ENCODE measurements at regions not wholly inside any gene's neighbourhood (a gene's known extent, or its start where the extent isn't known, plus 50 kb on each side); places are given as distances from the start of the nearest gene placed in this dataset.

GRCh38 chr4:18980516-18981233 is 959.1 kb upstream of the LCORL start:
- Histone ChIP-seq H3F3A (ENCODE audit: control insufficient read depth, insufficient read depth) (no peaks in the 10 kb centered on the region; the same call in 1 of the 2 replicates), H3K9me2 (replicated peaks; ENCODE audit: control insufficient read depth, low read length) (no peaks in the 10 kb centered on the region), H3K79me2 (ENCODE audit: control insufficient read depth, low read length) (no peaks in the 10 kb centered on the region), H3K27me3 (ENCODE audit: control insufficient read depth, low read length) (no peaks in the 10 kb centered on the region), H3K4me2 (ENCODE audit: low read length) (peak overlapping the region; percentile 49), H3K4me1 (ENCODE audit: control insufficient read depth, low read length) (peaks cover 16% of the 10 kb centered on the region), H3K9me3 (ENCODE audit: control insufficient read depth, insufficient read depth, low read length) (no peaks in the 10 kb centered on the region), H3K36me3 (ENCODE audit: control insufficient read depth, low read length) (no peaks in the 10 kb centered on the region), H3K27ac (ENCODE audit: low read depth, low read length) (peak overlapping the region; percentile 38), H3K4me3 (ENCODE audit: low read length) (peak overlapping the region; percentile 30; the same call in 1 of the 2 replicates), H4K20me1 (ENCODE audit: control insufficient read depth, insufficient read depth, low read depth, low read length) (no peaks in the 10 kb centered on the region)
- TF ChIP-seq EZH2phosphoT487 (IDR thresholded peaks at IDR 0.05; ENCODE audit: borderline replicate concordance, low read length) (no peak), CTCF (IDR thresholded peaks at IDR 0.05; ENCODE audit: low read depth, low read length, poor library complexity, severe bottlenecking) (no peak)

- no peaks in the 10 kb centered on the region; the same call in 1 of the 2 replicates for H3F3A ChIP-seq (ENCODE audit: control insufficient read depth, insufficient read depth)
- no peak overlapping the region for H3K27ac ChIP-seq (ENCODE audit: low read depth, low read length)
- no peak overlapping the region for H3K4me3 ChIP-seq (ENCODE audit: low read length)
- H3K9me2 ChIP-seq (replicated peaks; ENCODE audit: control insufficient read depth, low read length): no peaks in the 10 kb centered on the region
- no peaks in the 10 kb centered on the region for H3K27me3 ChIP-seq (ENCODE audit: control insufficient read depth, low read length)
- H4K20me1 ChIP-seq (ENCODE audit: control insufficient read depth, insufficient read depth, low read depth, low read length): no peaks in the 10 kb centered on the region
- H3K4me1 ChIP-seq (ENCODE audit: control insufficient read depth, low read length): peaks cover 16% of the 10 kb centered on the region
- no peaks in the 10 kb centered on the region for H3K36me3 ChIP-seq (ENCODE audit: control insufficient read depth, low read length)
- TF ChIP-seq EZH2phosphoT487 (IDR thresholded peaks at IDR 0.05; ENCODE audit: borderline replicate concordance, low read length): no peak
- TF ChIP-seq CTCF (IDR thresholded peaks at IDR 0.05; ENCODE audit: low read depth, low read length, poor library complexity, severe bottlenecking): no peak
- no peaks in the 10 kb centered on the region for H3K79me2 ChIP-seq (ENCODE audit: control insufficient read depth, low read length)
- no peaks in the 10 kb centered on the region for H3K9me3 ChIP-seq (ENCODE audit: control insufficient read depth, insufficient read depth, low read length)
- H3K4me2 ChIP-seq (ENCODE audit: low read length): no peak overlapping the region
Observed at GRCh38 chr4:18976884-18977283, 955.3 kb upstream of the LCORL start.

GRCh38 chr4:18975916-18976808 is 954.6 kb upstream of the LCORL start:
- no peaks in the 10 kb centered on the region for H3K9me3 ChIP-seq (ENCODE audit: control insufficient read depth, insufficient read depth, low read length)
- no peak overlapping the region for H3K4me2 ChIP-seq (ENCODE audit: low read length)
- H3F3A ChIP-seq (ENCODE audit: control insufficient read depth, insufficient read depth): no peaks in the 10 kb centered on the region; the same call in 1 of the 2 replicates
- H3K9me2 ChIP-seq (replicated peaks; ENCODE audit: control insufficient read depth, low read length): no peaks in the 10 kb centered on the region
- TF ChIP-seq EZH2phosphoT487 (IDR thresholded peaks at IDR 0.05; ENCODE audit: borderline replicate concordance, low read length): no peak
- peak; percentile 12 for TF ChIP-seq CTCF (IDR thresholded peaks at IDR 0.05; ENCODE audit: low read depth, low read length, poor library complexity, severe bottlenecking)
- no peaks in the 10 kb centered on the region for H4K20me1 ChIP-seq (ENCODE audit: control insufficient read depth, insufficient read depth, low read depth, low read length)
- no peak overlapping the region for H3K4me3 ChIP-seq (ENCODE audit: low read length)
- H3K36me3 ChIP-seq (ENCODE audit: control insufficient read depth, low read length): no peaks in the 10 kb centered on the region
- H3K79me2 ChIP-seq (ENCODE audit: control insufficient read depth, low read length): no peaks in the 10 kb centered on the region
- H3K27me3 ChIP-seq (ENCODE audit: control insufficient read depth, low read length): no peaks in the 10 kb centered on the region
- H3K27ac ChIP-seq (ENCODE audit: low read depth, low read length): no peak overlapping the region
- H3K4me1 ChIP-seq (ENCODE audit: control insufficient read depth, low read length): peaks cover 16% of the 10 kb centered on the region

Data from DOHH2 (cell line).